AG09319 (cell line): ENCODE measurements at regions not wholly inside any gene's neighbourhood (a gene's known extent, or its start where the extent isn't known, plus 50 kb on each side); places are given as distances from the start of the nearest gene placed in this dataset.
"Not testable (repeated sequence)": the region's sequence is repeated elsewhere in the genome, so short reads cannot be mapped to it uniquely, and the experiment has no call there.

ENCODE experiments used
- DNase-seq: peaks from one replicate; pipeline ENCODE4 v3.0.0-alpha.2; 2010; ENCODE audit warnings: low read depth; ENCODE audit errors: extremely low read depth
- CTCF ChIP-seq: IDR thresholded peaks from 2 replicates; pipeline ENCODE4 v1.5.1; 2011; ENCODE audit warnings: low read depth, mild to moderate bottlenecking, inconsistent platforms, low read length, moderate library complexity

- TF ChIP-seq CTCF: no peak
- no peak for DNase-seq
These were observed 56.4 kb downstream of the FOXF2 start for GRCh38 chr6:1445650-1446330.

DNA sequence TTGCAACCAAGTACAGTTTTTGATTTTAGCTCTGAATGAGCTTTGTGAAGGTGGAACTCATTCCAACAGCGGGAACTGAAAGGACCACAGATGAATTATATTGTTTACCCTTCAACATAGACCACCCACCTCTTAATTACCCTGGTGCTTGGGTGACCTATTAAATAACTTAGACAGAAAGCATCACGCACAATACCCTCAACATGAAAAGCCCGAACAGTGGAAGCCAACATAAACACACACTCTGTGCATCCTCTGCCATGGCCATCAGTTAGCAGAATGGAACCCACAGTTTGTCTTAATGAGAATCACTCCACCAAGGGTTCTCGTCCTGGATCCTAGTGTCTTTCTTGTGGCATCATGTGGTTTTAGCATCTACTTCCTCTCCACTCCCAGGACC, 60.5 kb downstream of the FOXF2 start:
- no peak for TF ChIP-seq CTCF
- no peak for DNase-seq

GRCh38 chr6:1453024-1453423, 63.6 kb downstream of the FOXF2 start:
- TF ChIP-seq CTCF: no peak
- DNase-seq: no peak

DNA sequence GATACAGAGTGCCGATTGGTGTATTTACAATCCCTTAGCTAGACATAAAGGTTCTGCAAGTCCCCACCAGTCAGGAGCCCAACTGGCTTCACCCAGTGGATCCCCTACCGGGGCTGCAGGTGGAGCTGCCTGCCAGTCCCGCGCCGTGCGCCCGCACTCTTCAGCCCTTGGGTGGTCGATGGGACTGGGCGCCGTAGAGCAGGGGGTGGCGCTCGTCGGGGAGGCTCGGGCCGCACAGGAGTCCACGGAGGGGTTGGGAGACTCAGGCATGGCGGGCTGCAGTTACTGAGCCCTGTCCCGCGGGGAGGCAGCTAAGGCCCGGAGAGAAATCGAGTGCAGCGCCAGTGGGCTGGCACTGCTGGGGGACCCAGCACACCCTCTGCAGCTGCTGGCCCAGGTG, 67.4 kb downstream of the FOXF2 start:
- DNase-seq: not testable (repeated sequence)

DNA sequence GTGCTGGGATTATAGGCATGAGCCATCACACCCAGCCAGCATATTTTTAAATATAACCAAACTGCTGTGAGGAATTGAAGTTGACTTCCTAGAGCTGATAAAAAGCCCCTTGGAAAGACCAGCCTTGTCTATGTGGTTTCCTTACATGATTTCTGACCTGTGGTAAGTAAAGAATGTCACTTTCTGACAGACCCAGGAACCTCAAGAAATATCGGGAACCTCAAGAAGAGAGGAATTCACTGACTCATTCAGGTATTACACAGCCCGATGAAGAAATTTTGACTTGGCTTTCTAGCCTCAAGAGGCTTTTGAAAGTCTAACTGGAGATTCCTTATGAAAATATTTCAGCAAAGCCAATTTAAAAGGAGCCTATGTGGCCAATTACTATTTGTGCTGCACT, 71.8 kb downstream of the FOXF2 start:
- DNase-seq: peak; percentile 52
- no peak for TF ChIP-seq CTCF

- TF ChIP-seq CTCF: no peak
- no peak for DNase-seq
These were observed 72.4 kb downstream of the FOXF2 start for GRCh38 chr6:1461736-1462135.

- no peak for TF ChIP-seq CTCF
- no peak for DNase-seq
These were observed 73.9 kb downstream of the FOXF2 start for GRCh38 chr6:1463275-1463674.

GRCh38 chr6:1463751-1464426, 74.5 kb downstream of the FOXF2 start:
- TF ChIP-seq CTCF: no peak
- DNase-seq: no peak
